HepG2 (cell line): ENCODE measurements at regions not wholly inside any gene's neighbourhood (a gene's known extent, or its start where the extent isn't known, plus 50 kb on each side); places are given as distances from the start of the nearest gene placed in this dataset.
A peak's percentile ranks its signal among the peaks of the same experiment; 100 is the strongest.

Experiments
- ATAC-seq: fragments of 200-7000 bp; cut with Tn5 transposase; 3 replicates; pipeline ENCODE4 v1.9.1; 2020; ENCODE audit warnings: mild to moderate bottlenecking, moderate library complexity
- BruUV-seq: library from RNA; stranded (reverse); fragments of 400-500 nt; replicated peaks from 2 replicates; lab custom pipeline; 2021; lab: Mats Ljungman, UMichigan
- CTCF ChIA-PET: fragments of 300-600 bp; formaldehyde crosslinking; extraction: SDS; loops from one replicate; lab custom pipeline; 2021; ENCODE audit warnings: low total read pairs, inconsistent platforms, low intra/inter-chr PET ratio; lab: Yijun Ruan, JAX
- POLR2A ChIA-PET: fragments of 350-600 bp; sonication (Branson Sonifier 250); formaldehyde crosslinking; loops from one replicate; lab custom pipeline; 2020; ENCODE audit warnings: antibody characterized with exemption, inconsistent platforms; lab: Yijun Ruan, JAX
- DNase-seq: peaks from one replicate; pipeline ENCODE4 v3.0.0-alpha.2; 2015; ENCODE audit warnings: low spot score
- FAIRE-seq: peaks from 3 replicates; lab custom pipeline; 2011; peaks lifted over from hg19 to GRCh38; lab: Jason Lieb, UNC
- H2AFZ ChIP-seq: one replicate; pipeline ENCODE4 v1.6.1; 2011; ENCODE audit warnings: low read length, inconsistent platforms
- H3K27ac ChIP-seq: fragments of 300-600 bp; 3 replicates; pipeline ENCODE4 v1.8.0; 2011; ENCODE audit warnings: mixed run types, mild to moderate bottlenecking, mixed read lengths, low read length, inconsistent platforms; ENCODE audit not compliant: insufficient read depth; ENCODE audit errors: extremely low read length
- H3K27me3 ChIP-seq, 2 experiments: fragments of 200-600 bp in 1 of 2; 2 replicates in 1 of 2; 3 replicates in 1 of 2; pipeline versions ENCODE4 v1.6.0 to v1.8.0; 2011; ENCODE audit warnings: low read length in 2 of 2, mild to moderate bottlenecking in 2 of 2, moderate library complexity in 2 of 2, inconsistent platforms in 1 of 2; ENCODE audit not compliant: insufficient read depth in 2 of 2, control insufficient read depth in 1 of 2
- H3K36me3 ChIP-seq, 2 experiments: fragments of 200-600 bp in 1 of 2; replicated peaks in 1 of 2; 2 replicates in 1 of 2; 3 replicates in 1 of 2; pipeline versions ENCODE4 v1.5.1 to v1.8.0; 2011; ENCODE audit warnings: low read length in 2 of 2, inconsistent platforms in 1 of 2; ENCODE audit not compliant: insufficient read depth in 2 of 2, control insufficient read depth in 1 of 2
- H3K4me1 ChIP-seq: 2 replicates; pipeline ENCODE4 v1.5.1; 2012; ENCODE audit warnings: low read length, inconsistent platforms; ENCODE audit not compliant: insufficient read depth
- H3K4me2 ChIP-seq: 2 replicates; pipeline ENCODE4 v1.6.0; 2011; ENCODE audit warnings: low read depth, low read length, inconsistent platforms
- H3K4me3 ChIP-seq, 3 experiments: fragments of 200-600 bp in 1 of 3; sonication (generic), shearing (Covaris generic) in 1 of 3; replicated peaks in 1 of 3; 2 replicates each; pipeline ENCODE4 v1.5.1; 2011 to 2016; ENCODE audit warnings: low read length in 3 of 3, inconsistent platforms in 2 of 3, low read depth in 2 of 3, mild to moderate bottlenecking in 2 of 3, control low read depth in 1 of 3, mixed read lengths in 1 of 3; ENCODE audit not compliant: insufficient read depth in 1 of 3
- H3K79me2 ChIP-seq: one replicate; pipeline ENCODE4 v1.6.1; 2011; ENCODE audit warnings: low read length, inconsistent platforms; ENCODE audit not compliant: insufficient read depth
- H3K9ac ChIP-seq: 2 replicates; pipeline ENCODE4 v1.6.0; 2011; ENCODE audit warnings: mild to moderate bottlenecking, low read depth, low read length, inconsistent platforms; ENCODE audit not compliant: insufficient read depth
- H3K9me3 ChIP-seq: 2 replicates; pipeline ENCODE4 v1.5.1; 2012; ENCODE audit warnings: mild to moderate bottlenecking, low read length
- H4K20me1 ChIP-seq: 2 replicates; pipeline ENCODE4 v1.6.0; 2011; ENCODE audit warnings: inconsistent platforms, mild to moderate bottlenecking, low read length, moderate library complexity; ENCODE audit not compliant: insufficient read depth
- ARHGAP35 ChIP-seq: sonication (generic); formaldehyde crosslinking; IDR thresholded peaks from 2 replicates; pipeline ENCODE4 v1.9.0; 2022; ENCODE audit warnings: mild to moderate bottlenecking, inconsistent platforms, moderate library complexity, missing genetic modification reagents, borderline replicate concordance
- FOXA1 ChIP-seq, 2 experiments: fragments of 450-650 bp in 1 of 2; sonication (generic) in 1 of 2; formaldehyde crosslinking in 1 of 2; IDR thresholded peaks; 2 replicates each; pipeline versions ENCODE4 v1.4.0 to v1.6.1; 2016 to 2020; ENCODE audit warnings: missing genetic modification reagents in 1 of 2
- HNF4A ChIP-seq: sonication (generic); formaldehyde crosslinking; IDR thresholded peaks from 2 replicates; pipeline ENCODE4 v1.4.0; 2020; ENCODE audit warnings: missing genetic modification reagents
- MED8 ChIP-seq: sonication (generic); formaldehyde crosslinking; IDR thresholded peaks from 2 replicates; pipeline ENCODE4 v1.8.1; 2023; ENCODE audit warnings: mild to moderate bottlenecking, missing genetic modification reagents; ENCODE audit not compliant: insufficient replicate concordance
- NCOA2 ChIP-seq: sonication (generic); formaldehyde crosslinking; IDR thresholded peaks from 2 replicates; pipeline ENCODE4 v1.8.0; 2022; ENCODE audit warnings: inconsistent platforms
- SOX5 ChIP-seq: IDR thresholded peaks from 2 replicates; pipeline ENCODE4 v1.6.1; 2016; ENCODE audit warnings: borderline replicate concordance
- ZFP37 ChIP-seq: sonication (generic); formaldehyde crosslinking; IDR thresholded peaks from 2 replicates; pipeline ENCODE4 v1.4.0; 2020; ENCODE audit warnings: missing genetic modification reagents, borderline replicate concordance
- ZNF609 ChIP-seq: sonication (generic); formaldehyde crosslinking; IDR thresholded peaks from 2 replicates; pipeline ENCODE4 v1.4.0; 2020; ENCODE audit warnings: mild to moderate bottlenecking, missing genetic modification reagents, borderline replicate concordance
- ZNF614 ChIP-seq: IDR thresholded peaks from 2 replicates; pipeline ENCODE4 v1.6.1; 2018; ENCODE audit warnings: missing biosample characterization, missing genetic modification reagents, inconsistent platforms, borderline replicate concordance
- WGBS: methylation state at CpG from one replicate; pipeline ENCODE4 v1.1.6; 2017; ENCODE audit warnings: low lambda C conversion rate; 5-methylcytosine and 5-hydroxymethylcytosine counted together
- in situ Hi-C: cut with HindIII; loops from 2 replicates; pipeline ENCODE4 v1.10.0; 2017; ENCODE audit warnings: low pct_unique_long_range_greater_than_20kb; ENCODE audit not compliant: extremely low pct_ligation_motif_present
- intact Hi-C: fragments of 100-400 bp; cut with micrococcal nuclease; formaldehyde crosslinking; loops from one replicate; pipeline ENCODE4 v1.10.0; 2022; ENCODE audit not compliant: unreplicated experiment
- TF ChIP-seq, protein P1 (sequence below): sonication (generic); formaldehyde crosslinking; IDR thresholded peaks from 2 replicates; pipeline ENCODE4 v1.4.0; 2020; ENCODE audit warnings: low read depth, missing genetic modification reagents

DNA sequence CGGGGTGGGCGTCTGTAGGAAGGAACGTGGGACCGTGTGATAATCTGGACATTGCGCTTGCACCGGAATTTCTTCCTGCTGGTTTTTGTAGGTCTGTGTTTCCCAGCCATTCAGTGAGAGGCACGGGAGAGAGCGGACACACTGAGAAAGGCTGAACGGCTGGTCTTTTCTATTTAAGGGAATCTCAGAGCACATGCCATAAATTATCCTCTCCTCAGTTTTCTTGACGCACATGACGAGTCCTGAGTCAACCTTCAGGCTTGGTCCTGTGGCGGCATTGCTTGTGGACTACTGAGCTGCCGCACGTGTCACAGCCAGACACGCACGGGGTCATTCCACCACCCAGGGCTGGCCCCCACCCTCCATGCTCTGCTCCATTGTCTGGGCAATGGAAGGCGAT lies 519.3 kb upstream of the ID2 start:
- FAIRE-seq (no peak), ATAC-seq (no peak), DNase-seq (no peak)
- H2AFZ ChIP-seq = no peak overlapping the region
- H3K36me3 ChIP-seq = no peaks in the 10 kb centered on the region
- H3K9me3 ChIP-seq = no peaks in the 10 kb centered on the region
- in situ Hi-C loops = no loop called here
- H3K27ac ChIP-seq = no peak overlapping the region
- no peaks in the 10 kb centered on the region for H4K20me1 ChIP-seq
- ChIA-PET CTCF (no interaction called here), POLR2A (no interaction called here)
- no TSS peak for BruUV-seq
- no peaks in the 10 kb centered on the region for H3K27me3 ChIP-seq
- H3K4me3 ChIP-seq = no peak overlapping the region
- no peak overlapping the region for H3K9ac ChIP-seq
- intact Hi-C loops = no loop called here
- H3K79me2 ChIP-seq = no peaks in the 10 kb centered on the region
- no peak overlapping the region for H3K4me2 ChIP-seq
- WGBS = 95% methylated on average over 17 of the region's 17 CpGs
- H3K4me1 ChIP-seq = peaks cover 34% of the 10 kb centered on the region
- TF ChIP-seq ZFP37 (CRISPR knock-in tag) = no peak
- TF ChIP-seq, all 625 proteins: peak for 0

DNA sequence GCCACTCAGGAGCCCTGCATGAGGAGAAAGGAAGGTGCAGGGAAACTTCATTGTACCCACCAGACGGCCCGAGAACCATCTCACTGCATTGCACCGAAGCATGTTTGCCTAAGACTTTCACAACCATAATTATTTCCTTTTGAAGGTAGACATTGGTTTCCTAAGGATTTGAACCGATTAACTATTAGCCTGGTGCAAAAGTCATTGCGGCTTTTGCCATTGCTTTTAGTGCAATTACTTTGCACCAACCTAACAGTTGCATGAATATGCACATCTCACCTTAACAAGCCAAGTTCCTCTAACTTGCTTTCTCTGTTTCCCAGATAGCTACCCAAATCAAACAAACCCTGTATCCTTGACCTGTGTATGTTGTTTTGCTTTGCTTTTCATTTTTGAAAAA lies 516.3 kb upstream of the ID2 start:
- ChIA-PET CTCF (no interaction called here), POLR2A (no interaction called here)
- DNase-seq (peak; percentile 30), ATAC-seq (peak; percentile 75), FAIRE-seq (peak; percentile 70)
- Histone ChIP-seq H3K79me2 (no peaks in the 10 kb centered on the region), H4K20me1 (no peaks in the 10 kb centered on the region), H3K4me3 (no peak overlapping the region), H3K4me1 (peaks cover 31% of the 10 kb centered on the region), H3K9ac (no peak overlapping the region), H3K27ac (no peak overlapping the region), H3K9me3 (no peaks in the 10 kb centered on the region), H3K36me3 (no peaks in the 10 kb centered on the region), H2AFZ (no peak overlapping the region), H3K27me3 (no peaks in the 10 kb centered on the region), H3K4me2 (peak overlapping the region; percentile 39)
- no TSS peak for BruUV-seq
- in situ Hi-C loops (no loop called here), intact Hi-C loops (no loop called here)
- 6% methylated on average over 5 of the region's 5 CpGs for WGBS
- TF ChIP-seq ZNF614 (CRISPR knock-in tag) (peak; percentile 49; the same call in 1 of the 2 replicates), ARHGAP35 (CRISPR knock-in tag) (no peak), HNF4A (CRISPR knock-in tag) (0 out of 2 replicates have a peak, but pooled peaks have one; percentile 27), SOX5 (CRISPR knock-in tag) (0 out of 2 replicates have a peak, but pooled peaks have one; percentile 16), FOXA1 (IDR thresholded peaks at IDR 0.05) (no peak), FOXA1 (CRISPR knock-in tag; IDR thresholded peaks at IDR 0.05) (peak; percentile 59), ZNF609 (CRISPR knock-in tag) (no peak), MED8 (no peak), NCOA2 (CRISPR knock-in tag) (peak; percentile 50; the same call in 1 of the 2 replicates)
- TF ChIP-seq, protein P1, sequence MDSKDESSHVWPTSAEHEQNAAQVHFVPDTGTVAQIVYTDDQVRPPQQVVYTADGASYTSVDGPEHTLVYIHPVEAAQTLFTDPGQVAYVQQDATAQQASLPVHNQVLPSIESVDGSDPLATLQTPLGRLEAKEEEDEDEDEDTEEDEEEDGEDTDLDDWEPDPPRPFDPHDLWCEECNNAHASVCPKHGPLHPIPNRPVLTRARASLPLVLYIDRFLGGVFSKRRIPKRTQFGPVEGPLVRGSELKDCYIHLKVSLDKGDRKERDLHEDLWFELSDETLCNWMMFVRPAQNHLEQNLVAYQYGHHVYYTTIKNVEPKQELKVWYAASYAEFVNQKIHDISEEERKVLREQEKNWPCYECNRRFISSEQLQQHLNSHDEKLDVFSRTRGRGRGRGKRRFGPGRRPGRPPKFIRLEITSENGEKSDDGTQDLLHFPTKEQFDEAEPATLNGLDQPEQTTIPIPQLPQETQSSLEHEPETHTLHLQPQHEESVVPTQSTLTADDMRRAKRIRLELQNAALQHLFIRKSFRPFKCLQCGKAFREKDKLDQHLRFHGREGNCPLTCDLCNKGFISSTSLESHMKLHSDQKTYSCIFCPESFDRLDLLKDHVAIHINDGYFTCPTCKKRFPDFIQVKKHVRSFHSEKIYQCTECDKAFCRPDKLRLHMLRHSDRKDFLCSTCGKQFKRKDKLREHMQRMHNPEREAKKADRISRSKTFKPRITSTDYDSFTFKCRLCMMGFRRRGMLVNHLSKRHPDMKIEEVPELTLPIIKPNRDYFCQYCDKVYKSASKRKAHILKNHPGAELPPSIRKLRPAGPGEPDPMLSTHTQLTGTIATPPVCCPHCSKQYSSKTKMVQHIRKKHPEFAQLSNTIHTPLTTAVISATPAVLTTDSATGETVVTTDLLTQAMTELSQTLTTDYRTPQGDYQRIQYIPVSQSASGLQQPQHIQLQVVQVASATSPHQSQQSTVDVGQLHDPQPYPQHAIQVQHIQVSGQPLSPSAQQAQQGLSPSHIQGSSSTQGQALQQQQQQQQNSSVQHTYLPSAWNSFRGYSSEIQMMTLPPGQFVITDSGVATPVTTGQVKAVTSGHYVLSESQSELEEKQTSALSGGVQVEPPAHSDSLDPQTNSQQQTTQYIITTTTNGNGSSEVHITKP (CRISPR knock-in tag) = 0 out of 2 replicates have a peak, but pooled peaks have one; percentile 26
